Fibroblast of skin of abdomen (primary cell): ENCODE measurements at regions not wholly inside any gene's neighbourhood (a gene's known extent, or its start where the extent isn't known, plus 50 kb on each side); places are given as distances from the start of the nearest gene placed in this dataset.

Experiments
- DNase-seq: peaks from one replicate; pipeline ENCODE4 v3.0.0-alpha.2; 2013

GRCh38 chr5:173720286-173720952 is 104.0 kb upstream of the BOD1 start:
- no peak for DNase-seq

GRCh38 chr5:173720953-173721600 is 104.6 kb upstream of the BOD1 start:
- DNase-seq: no peak

GRCh38 chr5:173721601-173722232 is 105.3 kb upstream of the BOD1 start:
- no peak for DNase-seq

- DNase-seq: peak; percentile 29
Measured at GRCh38 chr5:173726846-173727557, 110.6 kb upstream of the BOD1 start.

GRCh38 chr5:173727839-173728778 is 111.7 kb upstream of the BOD1 start:
- no peak for DNase-seq

- DNase-seq: no peak
Measured at GRCh38 chr5:173729079-173729765, 112.8 kb upstream of the BOD1 start.

- DNase-seq: no peak
Measured at GRCh38 chr5:173730632-173731298, 114.3 kb upstream of the BOD1 start.

- no peak for DNase-seq
Measured at GRCh38 chr5:173733021-173733420, 116.6 kb upstream of the BOD1 start.

- DNase-seq: no peak
Measured at GRCh38 chr5:173733425-173733824, 117.0 kb upstream of the BOD1 start.

- no peak for DNase-seq
Measured at GRCh38 chr5:173733831-173734501, 117.5 kb upstream of the BOD1 start.

- DNase-seq: no peak
Measured at GRCh38 chr5:173734716-173735115, 118.3 kb upstream of the BOD1 start.

- no peak for DNase-seq
Measured at GRCh38 chr5:173735184-173735583, 118.7 kb upstream of the BOD1 start.

- no peak for DNase-seq
Measured at GRCh38 chr5:173735691-173736090, 119.2 kb upstream of the BOD1 start.

GRCh38 chr5:173736374-173736773 is 119.9 kb upstream of the BOD1 start:
- no peak for DNase-seq

GRCh38 chr5:173736923-173737412 is 120.5 kb upstream of the BOD1 start:
- no peak for DNase-seq

GRCh38 chr5:173739741-173740140 is 123.3 kb upstream of the BOD1 start:
- DNase-seq: no peak

GRCh38 chr5:173740400-173740799 is 124.0 kb upstream of the BOD1 start:
- no peak for DNase-seq

GRCh38 chr5:173741087-173741486 is 124.6 kb upstream of the BOD1 start:
- no peak for DNase-seq

- no peak for DNase-seq
Measured at GRCh38 chr5:173741729-173742431, 125.4 kb upstream of the BOD1 start.

GRCh38 chr5:173742432-173742816 is 126.0 kb upstream of the BOD1 start:
- DNase-seq: no peak
